GM18909 (cell line): ENCODE measurements at regions not wholly inside any gene's neighbourhood (a gene's known extent, or its start where the extent isn't known, plus 50 kb on each side); places are given as distances from the start of the nearest gene placed in this dataset.

Experiments
- ATAC-seq: cut with Tn5 transposase; IDR thresholded peaks from one replicate; pipeline ENCODE4 v1.9.1; 2021; ENCODE audit warnings: mild to moderate bottlenecking; ENCODE audit not compliant: unreplicated experiment, poor library complexity

DNA sequence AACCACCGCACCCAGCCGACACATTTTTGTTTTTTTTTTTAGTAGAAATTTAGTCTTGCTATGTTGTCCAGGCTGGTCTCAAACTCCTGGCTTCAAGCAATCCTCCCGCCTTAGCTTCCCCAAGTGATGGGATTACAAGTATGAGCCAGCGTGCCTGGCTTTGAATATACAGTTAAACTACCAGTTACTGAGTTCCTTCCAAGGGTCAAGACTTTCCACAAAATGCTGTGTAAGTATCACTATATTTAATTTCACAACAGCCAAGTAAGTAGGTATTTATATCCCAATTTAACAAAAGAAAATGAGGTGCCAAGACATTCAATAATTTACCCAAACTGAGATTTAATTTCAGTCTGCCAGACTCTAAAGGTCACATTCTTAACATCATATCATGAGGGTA is 181.3 kb upstream of the TMC3 start:
- ATAC-seq = no peak

DNA sequence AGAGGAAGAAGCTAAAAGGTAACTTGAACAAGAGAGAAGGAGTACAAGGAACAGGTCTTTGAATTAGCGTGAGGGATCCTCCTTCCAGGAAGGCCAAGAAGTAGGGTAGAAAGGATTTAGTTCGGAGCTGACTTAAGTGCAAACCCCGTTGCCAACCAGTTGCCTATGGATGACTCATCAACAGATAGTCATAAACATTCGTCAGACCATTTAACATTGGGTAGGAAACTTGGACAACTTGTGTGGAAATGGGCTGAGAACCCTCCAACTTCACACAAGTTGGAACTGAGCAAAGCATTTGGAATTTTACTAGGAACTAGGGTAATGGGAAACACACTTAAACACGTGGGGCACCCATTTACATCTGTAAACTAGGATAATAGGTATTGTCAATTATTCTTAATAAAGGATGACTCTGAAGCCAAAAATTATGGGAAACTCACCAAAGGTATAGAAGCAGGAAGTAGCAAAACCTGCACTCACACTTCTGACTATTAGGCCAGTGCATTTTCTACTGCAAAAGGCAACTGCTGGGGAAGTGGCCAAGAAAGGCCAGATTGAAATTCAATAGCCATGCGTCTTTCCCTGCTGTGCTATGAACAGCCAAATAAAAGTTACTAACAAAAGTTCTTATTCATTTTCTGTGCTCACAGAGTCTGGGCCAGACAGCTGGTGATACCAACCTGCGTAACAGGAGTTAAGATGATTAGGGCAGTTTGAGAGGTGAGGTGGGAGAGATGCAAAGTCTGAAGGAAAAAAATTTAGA is 174.5 kb upstream of the TMC3 start:
- ATAC-seq = no peak

DNA sequence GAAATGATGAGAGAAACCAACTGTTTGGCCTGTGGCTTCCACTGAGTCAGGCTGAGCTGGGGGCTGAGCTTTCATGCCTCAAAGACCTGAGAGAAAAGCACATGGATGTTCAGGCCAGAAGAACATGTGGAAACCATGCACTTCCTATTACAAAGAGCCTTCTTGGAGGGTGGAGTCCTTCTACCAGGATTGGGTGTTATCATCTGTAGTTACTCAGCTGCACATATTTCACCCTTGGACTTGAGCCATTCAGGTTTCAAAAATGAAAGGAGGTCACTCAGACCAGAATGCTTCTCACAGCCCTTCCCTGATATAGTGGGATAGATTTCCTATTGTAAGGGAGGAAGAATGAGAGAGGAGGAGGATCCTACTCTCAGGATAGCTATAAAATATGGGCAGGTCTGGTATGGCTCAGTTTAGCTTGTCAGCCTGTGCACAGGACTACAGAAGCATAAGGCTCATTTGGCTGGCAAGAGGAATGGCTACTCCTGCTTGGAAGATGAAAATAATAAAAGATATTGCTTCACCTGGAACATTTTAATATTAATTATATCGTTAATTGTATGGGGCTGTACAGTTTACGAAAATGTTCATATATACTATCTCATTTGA is 173.6 kb upstream of the TMC3 start:
- no peak for ATAC-seq

DNA sequence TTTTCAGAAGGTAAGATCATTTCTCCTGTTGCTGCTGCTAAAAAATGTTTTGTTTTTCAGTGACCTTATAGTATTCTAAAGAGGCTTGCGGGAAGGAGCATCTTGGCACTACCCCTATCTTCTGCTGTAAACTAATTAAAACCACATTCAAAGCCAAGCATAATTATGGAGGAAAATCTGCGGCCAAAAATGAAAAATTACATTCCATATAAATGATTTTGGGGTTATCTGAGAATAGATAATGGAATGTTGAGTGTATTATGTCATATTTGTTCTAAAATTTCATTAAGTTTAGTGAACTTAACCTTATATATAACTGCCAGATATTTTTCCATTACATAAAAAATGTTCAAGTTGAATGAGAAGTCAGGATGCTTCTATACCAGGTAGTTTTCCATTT is 170.4 kb upstream of the TMC3 start:
- no peak for ATAC-seq

DNA sequence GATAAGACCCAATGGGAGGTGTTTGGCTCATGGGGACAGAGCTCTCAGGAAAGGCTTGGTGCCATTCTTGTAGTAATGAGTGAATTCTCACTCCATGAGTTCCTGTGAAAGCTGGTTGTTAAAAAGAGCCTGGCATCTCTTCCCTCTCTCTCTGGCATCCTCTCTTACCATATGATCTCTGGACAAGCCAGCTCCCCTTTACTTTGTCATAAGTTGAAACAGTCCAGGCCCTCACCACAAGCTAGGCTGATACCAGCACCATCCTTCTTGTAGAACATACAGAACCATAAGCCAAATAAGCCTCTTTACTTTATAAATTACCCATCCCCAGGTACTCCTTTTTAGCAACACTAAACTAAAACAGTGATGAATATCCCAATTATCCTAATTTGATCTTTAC is 166.9 kb upstream of the TMC3 start:
- ATAC-seq = no peak

DNA sequence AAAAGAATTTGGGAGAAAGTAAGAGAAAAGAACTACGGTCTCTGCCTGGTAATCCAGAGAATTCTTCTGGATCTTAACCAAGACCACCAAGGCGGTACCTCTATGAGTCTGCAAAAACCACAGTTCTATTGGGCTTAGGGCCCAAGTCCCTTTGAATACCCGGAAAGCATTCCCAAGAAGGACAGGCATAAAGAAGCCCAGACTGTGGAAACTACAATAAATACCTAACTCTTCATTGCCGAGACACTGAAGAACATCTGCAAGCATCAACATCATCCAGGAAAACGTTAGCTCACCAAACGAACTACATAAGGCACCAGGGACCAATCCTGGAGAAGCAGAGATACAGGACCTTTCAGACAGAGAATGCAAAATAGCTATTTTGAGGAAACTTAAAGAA is 162.3 kb upstream of the TMC3 start:
- no peak for ATAC-seq

DNA sequence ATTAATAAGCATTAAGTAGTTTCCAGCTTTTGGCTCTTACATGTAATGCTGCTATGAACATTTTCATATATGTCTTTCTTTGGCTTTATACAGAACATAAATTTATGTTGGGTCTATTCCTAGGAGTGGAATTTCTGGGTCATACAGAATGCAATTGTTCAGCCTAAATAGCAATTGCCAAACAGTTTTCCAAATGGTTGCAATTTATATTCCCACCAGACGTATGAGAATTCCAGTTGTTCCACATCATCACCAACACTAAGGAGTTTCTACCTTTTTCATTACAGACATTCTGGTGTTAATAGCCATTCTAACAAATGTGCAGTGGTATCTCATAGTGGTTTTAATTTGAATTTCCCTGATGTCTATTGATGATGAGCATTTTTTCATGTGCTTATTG is 160.1 kb upstream of the TMC3 start:
- ATAC-seq = no peak

DNA sequence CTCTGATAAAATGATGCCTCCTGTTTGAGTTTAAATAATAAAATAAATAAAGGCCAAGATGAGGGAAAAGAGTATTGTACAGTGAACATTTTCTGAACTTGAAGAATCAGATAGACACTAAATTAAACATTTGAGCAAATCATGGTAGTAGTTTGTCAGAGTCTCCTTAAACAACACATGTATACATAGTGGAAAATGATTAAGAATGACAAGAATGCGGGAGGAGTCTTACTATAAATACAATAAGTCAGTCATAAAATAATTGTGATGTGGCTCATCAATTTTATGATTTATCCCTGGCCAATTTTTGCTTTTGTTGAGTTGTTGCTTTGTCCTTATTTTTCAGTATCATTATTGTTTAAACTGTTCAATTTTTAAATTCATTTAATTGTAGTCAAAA is 158.0 kb upstream of the TMC3 start:
- no peak for ATAC-seq

DNA sequence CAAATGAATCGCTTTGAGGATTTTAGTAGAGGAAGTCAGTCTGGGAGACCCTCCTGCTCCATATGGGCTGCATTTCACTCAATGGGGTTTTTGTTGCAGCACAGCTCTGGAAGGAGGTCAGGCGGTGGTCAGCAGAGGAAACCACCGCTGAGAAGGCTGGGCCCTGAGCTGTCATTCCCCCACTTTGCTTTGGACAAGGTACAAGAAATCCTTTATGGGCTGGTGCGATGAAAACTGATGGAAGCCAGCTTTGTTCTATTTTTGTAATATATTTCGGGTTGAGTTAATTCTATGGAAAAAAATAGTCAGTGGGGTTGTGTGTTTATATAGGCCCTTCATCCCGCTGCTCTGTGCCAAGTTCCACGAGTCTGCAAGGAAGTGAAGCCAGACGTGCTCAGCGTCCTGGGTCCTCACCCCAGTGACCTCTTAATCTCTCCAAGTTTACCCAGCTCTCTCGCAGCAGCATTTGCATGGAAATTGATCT is 157.1 kb upstream of the TMC3 start:
- ATAC-seq = no peak

DNA sequence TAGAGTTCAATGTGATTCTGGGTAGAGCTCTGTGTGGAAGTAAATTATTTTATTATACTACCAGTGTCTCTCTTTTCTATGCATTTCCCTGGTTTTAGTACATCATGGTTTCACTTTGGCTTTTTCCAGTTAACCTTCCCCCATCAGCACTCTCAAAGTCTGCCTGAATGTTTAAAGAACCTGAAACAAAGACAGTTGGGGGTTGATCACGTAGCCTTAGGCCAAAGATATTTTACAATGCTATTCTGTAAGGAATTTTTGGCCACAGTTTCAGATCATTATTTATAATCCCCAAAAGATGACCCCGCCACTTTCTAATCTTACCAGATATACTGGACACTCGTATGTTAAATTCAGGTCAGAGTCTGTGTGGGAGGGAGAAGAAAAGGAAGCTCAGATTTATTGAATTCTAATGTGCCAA is 156.3 kb upstream of the TMC3 start:
- ATAC-seq = no peak

DNA sequence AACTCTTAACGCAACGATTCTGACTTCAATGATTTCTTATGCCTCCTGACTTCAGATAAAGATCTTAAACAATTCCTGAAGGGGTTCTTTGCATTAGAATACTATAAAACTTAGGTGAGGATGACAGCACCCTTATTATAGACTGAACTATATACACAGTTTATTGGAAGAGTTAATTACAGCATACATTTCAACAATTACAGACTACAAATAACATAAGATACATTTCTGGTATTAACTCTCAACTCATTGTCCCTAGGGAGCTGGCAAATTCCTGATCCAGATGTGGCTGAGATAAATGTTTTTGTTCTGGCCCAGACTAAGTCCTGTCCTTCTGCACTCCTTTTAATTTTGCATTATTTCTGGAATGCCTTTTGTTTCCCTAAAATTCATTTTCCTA is 155.5 kb upstream of the TMC3 start:
- no peak for ATAC-seq

DNA sequence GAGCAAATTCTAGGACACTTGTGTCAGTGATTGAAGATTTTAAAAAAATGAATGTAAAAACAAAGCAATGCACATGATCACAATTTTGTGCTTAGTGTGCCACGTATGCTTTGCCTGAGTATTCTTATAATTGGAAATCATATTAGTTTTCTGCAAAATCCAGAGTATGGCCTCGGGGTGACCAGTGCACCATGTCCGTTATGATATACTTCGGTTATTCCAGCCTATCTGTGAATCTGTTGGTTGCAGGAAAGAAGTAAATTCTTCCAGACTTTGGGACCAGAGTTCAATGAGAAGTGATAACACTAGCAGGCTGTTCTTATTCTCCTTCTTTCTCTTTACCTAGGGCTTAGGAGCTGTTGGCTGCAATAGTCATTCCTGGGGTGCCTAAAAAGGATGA is 152.0 kb upstream of the TMC3 start:
- ATAC-seq = no peak

DNA sequence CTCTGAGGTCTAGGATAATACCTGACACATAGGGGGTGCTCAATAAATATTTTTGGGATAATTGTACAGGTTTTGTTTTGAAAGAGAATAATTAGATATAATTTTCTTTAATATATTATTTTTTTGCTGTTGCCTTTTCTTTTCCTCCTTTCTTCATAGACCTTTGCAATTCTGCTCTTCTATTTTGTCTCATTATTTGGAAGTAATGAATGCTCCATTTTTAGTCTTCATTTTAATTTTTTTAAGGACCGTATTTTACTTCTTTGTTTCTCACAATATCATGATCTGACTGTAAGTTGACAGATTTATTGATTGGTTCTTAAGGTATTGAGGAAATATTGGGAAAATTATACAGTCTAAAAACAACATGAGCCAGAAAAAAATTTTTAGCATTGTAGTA is 150.5 kb upstream of the TMC3 start:
- ATAC-seq = no peak

DNA sequence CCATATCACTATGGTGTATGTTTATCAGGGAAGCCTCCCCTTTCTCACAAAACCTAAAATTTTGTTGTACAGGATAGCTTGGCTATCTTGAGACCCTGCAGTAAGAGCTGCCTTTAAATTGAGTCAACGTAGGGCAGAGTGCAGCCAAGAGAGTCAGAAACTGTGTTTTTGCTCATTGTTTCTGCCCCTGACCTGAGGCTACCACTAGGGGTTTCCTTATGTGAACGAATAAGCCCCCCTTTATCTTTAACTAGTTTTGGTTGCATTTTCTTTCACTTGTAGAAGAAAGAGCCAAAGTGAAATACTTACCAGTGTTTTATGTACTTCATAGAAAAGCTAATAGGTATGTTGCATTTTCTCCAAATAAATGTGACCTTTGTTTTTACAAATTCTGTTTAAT is 149.9 kb upstream of the TMC3 start:
- ATAC-seq = no peak

DNA sequence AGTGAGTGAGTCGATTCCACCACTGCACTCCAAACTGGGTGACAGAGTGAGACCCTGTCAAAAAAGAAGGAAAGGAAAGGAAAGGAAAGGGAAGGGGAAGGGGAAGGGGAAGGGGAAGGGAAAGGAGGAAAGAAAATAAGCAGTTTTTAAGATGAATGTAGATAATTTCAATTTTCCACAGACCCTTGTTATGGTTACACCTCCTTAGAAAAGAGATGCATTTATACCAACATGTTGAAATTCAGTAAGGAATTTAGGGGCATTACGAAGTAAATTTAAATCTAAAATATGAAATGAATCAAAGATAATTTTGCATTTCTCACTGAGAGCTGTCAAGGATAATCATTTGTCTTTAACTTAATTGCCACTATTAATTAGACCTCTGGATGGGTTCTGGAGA is 146.5 kb upstream of the TMC3 start:
- no peak for ATAC-seq

DNA sequence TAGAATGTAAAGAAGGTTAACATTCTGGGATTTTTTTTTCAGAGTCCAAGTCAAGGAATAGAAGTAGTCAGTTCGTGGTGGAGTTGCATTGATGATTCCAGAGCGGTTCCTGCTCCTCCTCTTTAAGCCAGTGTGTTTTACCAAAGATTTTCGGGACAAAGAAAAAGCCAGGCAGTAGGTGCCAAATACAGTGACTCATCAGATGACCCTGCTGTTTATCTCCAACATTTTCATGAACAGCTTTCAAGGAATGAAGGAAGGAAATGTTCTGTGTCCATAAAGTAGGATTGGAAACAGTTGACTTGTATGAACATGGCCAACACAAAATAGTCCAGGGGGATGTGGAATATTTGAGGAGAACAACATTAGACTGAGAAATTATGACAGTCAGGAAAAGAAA is 142.4 kb upstream of the TMC3 start:
- ATAC-seq = no peak

DNA sequence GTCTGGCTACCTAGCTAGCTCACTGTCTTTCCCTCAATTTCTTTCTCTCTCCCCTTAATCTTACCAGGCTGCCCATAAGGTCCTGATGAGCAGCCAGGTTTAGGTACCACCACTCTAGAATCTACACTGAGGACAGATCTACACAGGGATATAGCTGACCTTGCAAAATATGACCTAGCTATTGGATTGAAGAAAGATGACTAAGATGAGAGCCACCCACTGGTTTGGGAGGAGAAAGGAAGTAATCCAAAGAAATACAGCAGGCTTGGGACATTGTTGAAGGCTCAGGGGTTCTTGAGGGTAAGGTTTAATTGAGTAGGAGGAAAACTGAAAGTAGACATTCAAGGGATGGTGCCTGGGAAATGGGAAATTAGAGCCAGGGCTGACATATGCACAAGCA is 142.0 kb upstream of the TMC3 start:
- ATAC-seq = no peak

DNA sequence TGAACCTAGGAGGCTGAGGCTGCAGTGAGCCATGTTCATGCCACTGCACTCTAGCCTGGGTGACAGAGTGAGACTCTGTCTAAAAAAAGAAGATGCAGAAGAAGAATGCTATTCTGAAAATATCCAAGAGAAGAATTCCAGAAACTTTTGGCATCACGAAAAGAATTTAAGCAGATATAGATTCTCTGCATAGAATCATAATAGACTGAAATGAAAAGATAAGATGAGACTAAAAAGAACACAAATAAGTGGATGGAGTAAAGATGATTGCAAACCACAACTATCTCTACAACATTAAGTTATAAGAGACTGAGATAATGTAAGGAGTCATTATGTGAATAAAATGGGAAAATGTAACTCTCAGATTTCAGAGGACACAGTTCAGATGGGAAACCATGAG is 140.7 kb upstream of the TMC3 start:
- ATAC-seq = no peak

DNA sequence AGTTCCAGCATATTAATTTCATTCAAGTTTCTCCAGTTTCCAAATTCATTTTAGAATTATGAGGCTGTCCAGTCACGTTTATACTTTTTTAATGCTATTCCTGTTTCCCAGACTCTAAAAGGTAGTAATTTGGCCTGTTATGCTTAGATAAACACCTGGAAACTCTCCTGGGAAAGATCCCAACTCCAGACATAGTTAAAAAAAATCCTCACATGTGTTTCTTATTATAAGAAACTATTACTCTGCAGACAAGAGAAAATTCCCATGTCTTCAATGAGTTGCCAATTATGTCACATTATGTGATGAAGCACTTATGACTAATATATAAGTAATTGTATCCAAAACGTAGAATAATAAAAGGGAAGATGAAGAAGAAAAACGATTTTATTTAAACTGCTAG is 137.1 kb upstream of the TMC3 start:
- no peak for ATAC-seq

DNA sequence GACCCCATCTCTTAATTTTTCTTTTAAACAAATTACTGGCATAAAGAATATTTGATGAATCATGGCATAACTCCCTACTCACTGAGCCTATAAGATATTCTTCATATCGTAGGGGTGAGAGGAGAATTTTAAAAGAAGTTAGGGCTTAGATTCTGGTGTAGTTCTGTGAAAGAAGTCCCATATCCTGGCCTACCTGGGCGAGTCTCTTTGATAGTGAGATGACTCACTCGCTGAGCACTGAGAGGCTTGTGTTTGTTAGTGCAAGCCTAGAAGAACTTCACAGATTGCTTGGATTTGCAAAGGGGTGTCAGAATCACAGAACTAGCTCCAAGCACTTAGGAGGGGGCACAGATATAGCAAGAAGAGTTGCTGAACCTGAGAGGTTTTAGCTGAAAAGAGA is 133.8 kb upstream of the TMC3 start:
- no peak for ATAC-seq

DNA sequence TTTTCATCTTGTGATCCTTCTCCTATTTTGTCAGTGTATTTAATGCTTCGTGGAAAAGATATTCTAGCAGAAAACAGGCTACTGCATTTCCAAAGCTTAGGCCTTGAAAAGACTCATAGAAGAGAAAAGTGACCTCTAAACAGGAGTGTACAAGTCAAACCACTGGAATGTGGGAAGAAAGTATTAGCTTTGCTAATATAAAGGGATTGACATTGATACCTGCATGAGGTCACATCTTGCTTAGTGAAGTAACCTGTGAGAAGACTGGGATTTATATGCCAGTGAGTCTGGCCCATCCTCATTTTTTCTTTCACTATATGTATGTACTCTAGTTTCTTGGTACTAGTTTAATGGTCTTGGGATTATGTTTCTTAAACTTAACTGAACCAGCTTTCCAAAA is 132.9 kb upstream of the TMC3 start:
- no peak for ATAC-seq

DNA sequence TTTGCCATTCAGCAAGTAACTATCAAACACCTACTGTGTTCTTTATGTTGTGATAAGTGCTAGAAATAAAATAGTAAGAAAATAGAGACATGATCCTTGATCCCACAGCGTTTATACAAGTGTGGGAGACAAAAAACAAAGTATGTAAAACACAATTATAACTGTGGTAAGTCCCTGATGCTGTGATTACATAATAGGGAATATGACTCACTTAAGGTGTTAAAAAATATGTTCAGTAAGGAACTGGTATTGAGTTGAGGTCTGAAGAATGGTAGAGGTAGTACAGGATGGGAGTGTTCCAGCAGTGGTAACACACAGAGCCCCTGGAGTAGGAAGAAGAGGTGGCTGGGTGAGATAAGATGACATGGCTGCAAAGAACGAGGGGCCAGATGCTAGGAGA is 132.1 kb upstream of the TMC3 start:
- no peak for ATAC-seq
